Smooth muscle cell (in vitro differentiated cells): ENCODE measurements at regions not wholly inside any gene's neighbourhood (a gene's known extent, or its start where the extent isn't known, plus 50 kb on each side); places are given as distances from the start of the nearest gene placed in this dataset.

Source experiments
- DNase-seq: peaks from one replicate; lab custom pipeline; 2025; ENCODE audit not compliant: unreplicated experiment; lab: John Stamatoyannopoulos, UW
- H2AFZ ChIP-seq: fragments of 200-600 bp; sonication (generic); 2 replicates; pipeline ENCODE4 v1.6.0; 2016; ENCODE audit warnings: antibody characterized with exemption, low read depth, mild to moderate bottlenecking
- H3F3A ChIP-seq: fragments of 200-600 bp; sonication (generic); 2 replicates; pipeline ENCODE4 v1.6.0; 2017; ENCODE audit warnings: antibody characterized with exemption, low read depth
- H3K27ac ChIP-seq: fragments of 200-600 bp; sonication (generic); 2 replicates; pipeline ENCODE4 v1.5.1; 2016; ENCODE audit warnings: low read depth, mild to moderate bottlenecking
- H3K27me3 ChIP-seq: fragments of 200-600 bp; sonication (generic); 2 replicates; pipeline ENCODE4 v1.6.1; 2016; ENCODE audit warnings: low read depth, mild to moderate bottlenecking
- H3K36me3 ChIP-seq: fragments of 200-600 bp; sonication (generic); 2 replicates; pipeline ENCODE4 v1.5.1; 2016; ENCODE audit warnings: low read depth
- H3K4me1 ChIP-seq: fragments of 200-600 bp; sonication (generic); 2 replicates; pipeline ENCODE4 v1.5.1; 2016; ENCODE audit warnings: low read depth
- H3K4me2 ChIP-seq: fragments of 200-600 bp; sonication (generic); 2 replicates; pipeline ENCODE4 v1.6.0; 2016; ENCODE audit warnings: mild to moderate bottlenecking
- H3K4me3 ChIP-seq: fragments of 200-600 bp; sonication (generic); 2 replicates; pipeline ENCODE4 v1.5.1; 2016; ENCODE audit warnings: mild to moderate bottlenecking
- H3K79me2 ChIP-seq: fragments of 200-600 bp; sonication (generic); 2 replicates; pipeline ENCODE4 v1.6.0; 2016; ENCODE audit warnings: low read depth, mild to moderate bottlenecking
- H3K9ac ChIP-seq: fragments of 200-600 bp; sonication (generic); 2 replicates; pipeline ENCODE4 v1.6.0; 2016; ENCODE audit warnings: low read depth
- H3K9me3 ChIP-seq: fragments of 200-600 bp; sonication (generic); replicated peaks from 2 replicates; pipeline ENCODE4 v1.5.1; 2016; ENCODE audit warnings: low read depth
- H4K20me1 ChIP-seq: fragments of 200-600 bp; sonication (generic); 2 replicates; pipeline ENCODE4 v1.6.0; 2016; ENCODE audit warnings: low read depth
- CTCF ChIP-seq: fragments of 200-600 bp; sonication (generic); IDR thresholded peaks from 2 replicates; pipeline ENCODE4 v1.5.1; 2017; ENCODE audit warnings: borderline replicate concordance, mild to moderate bottlenecking, antibody characterized with exemption; ENCODE audit not compliant: insufficient read depth, poor library complexity, severe bottlenecking
- WGBS: methylation state at CpG from one replicate; pipeline ENCODE4 v1.1.7; 2016; ENCODE audit warnings: low lambda C conversion rate; 5-methylcytosine and 5-hydroxymethylcytosine counted together

- WGBS: 83% methylated on average over 1 of the region's 1 CpG
- Histone ChIP-seq H3K4me1 (no peaks in the 10 kb centered on the region), H3K27ac (no peak overlapping the region)
These were observed 107.9 kb upstream of the WSCD2 start for GRCh38 chr12:108021141-108021540.

GRCh38 chr12:108021949-108022522 lies 107.1 kb upstream of the WSCD2 start:
- H3K27ac ChIP-seq: no peak overlapping the region
- no peak overlapping the region for H3K9ac ChIP-seq
- no peaks in the 10 kb centered on the region for H3K36me3 ChIP-seq
- no peaks in the 10 kb centered on the region for H4K20me1 ChIP-seq
- no peaks in the 10 kb centered on the region for H3K79me2 ChIP-seq
- H3K4me3 ChIP-seq: no peak overlapping the region
- H3K9me3 ChIP-seq: no peaks in the 10 kb centered on the region
- no peak for DNase-seq
- H3K27me3 ChIP-seq: peaks cover 53% of the 10 kb centered on the region
- no peak overlapping the region for H2AFZ ChIP-seq
- 70% methylated on average over 2 of the region's 2 CpGs for WGBS
- H3K4me1 ChIP-seq: no peaks in the 10 kb centered on the region
- H3F3A ChIP-seq: no peaks in the 10 kb centered on the region
- no peak for TF ChIP-seq CTCF
- no peak overlapping the region for H3K4me2 ChIP-seq

More at GRCh38 chr12:108021141-108021540, 107.9 kb upstream of the WSCD2 start:
- Histone ChIP-seq H3F3A (no peaks in the 10 kb centered on the region), H3K36me3 (no peaks in the 10 kb centered on the region), H2AFZ (no peak overlapping the region), H3K27me3 (peaks cover 51% of the 10 kb centered on the region), H3K9me3 (no peaks in the 10 kb centered on the region), H3K4me2 (no peak overlapping the region), H3K9ac (no peak overlapping the region), H3K79me2 (no peaks in the 10 kb centered on the region), H3K4me3 (no peak overlapping the region), H4K20me1 (no peaks in the 10 kb centered on the region)
- no peak for TF ChIP-seq CTCF
- DNase-seq: no peak

- no peak overlapping the region for H2AFZ ChIP-seq
- H3K4me1 ChIP-seq: peaks cover 12% of the 10 kb centered on the region
- DNase-seq: no peak
- H3K4me2 ChIP-seq: no peak overlapping the region
- H3K27me3 ChIP-seq: peaks cover 19% of the 10 kb centered on the region
- no peak overlapping the region for H3K4me3 ChIP-seq
- 61% methylated on average over 12 of the region's 12 CpGs for WGBS
- no peak overlapping the region for H3K27ac ChIP-seq
- no peaks in the 10 kb centered on the region for H4K20me1 ChIP-seq
- no peaks in the 10 kb centered on the region for H3F3A ChIP-seq
- H3K79me2 ChIP-seq: no peaks in the 10 kb centered on the region
- no peaks in the 10 kb centered on the region for H3K9me3 ChIP-seq
- H3K9ac ChIP-seq: no peak overlapping the region
- H3K36me3 ChIP-seq: no peaks in the 10 kb centered on the region
- no peak for TF ChIP-seq CTCF
These were observed 99.8 kb upstream of the WSCD2 start for GRCh38 chr12:108029051-108029835.
